Liver (tissue), 3 donors: ENCODE measurements at regions not wholly inside any gene's neighbourhood (a gene's known extent, or its start where the extent isn't known, plus 50 kb on each side); places are given as distances from the start of the nearest gene placed in this dataset.

Source experiments
- JUND ChIP-seq, 2 donors: IDR thresholded peaks; 2 replicates each; pipeline ENCODE4 v1.6.1; 2016; ENCODE audit warnings: antibody characterized with exemption in 2 of 2
- YY1 ChIP-seq: IDR thresholded peaks from 2 replicates; pipeline ENCODE4 v1.6.1; 2016; ENCODE audit warnings: antibody characterized with exemption, mild to moderate bottlenecking
- TF ChIP-seq, protein P1 (sequence below): fragments of 150-350 bp; IDR thresholded peaks from 2 replicates; pipeline ENCODE4 v1.5.1; 2017; ENCODE audit warnings: improper control_type of control experiment, low read depth, low read length; ENCODE audit not compliant: missing input control
- TF ChIP-seq, protein P2 (sequence below): IDR thresholded peaks from 2 replicates; pipeline ENCODE4 v1.6.1; 2016; ENCODE audit warnings: antibody characterized with exemption, mild to moderate bottlenecking
- donor health status: healthy.
- donor health status: healthy.

DNA sequence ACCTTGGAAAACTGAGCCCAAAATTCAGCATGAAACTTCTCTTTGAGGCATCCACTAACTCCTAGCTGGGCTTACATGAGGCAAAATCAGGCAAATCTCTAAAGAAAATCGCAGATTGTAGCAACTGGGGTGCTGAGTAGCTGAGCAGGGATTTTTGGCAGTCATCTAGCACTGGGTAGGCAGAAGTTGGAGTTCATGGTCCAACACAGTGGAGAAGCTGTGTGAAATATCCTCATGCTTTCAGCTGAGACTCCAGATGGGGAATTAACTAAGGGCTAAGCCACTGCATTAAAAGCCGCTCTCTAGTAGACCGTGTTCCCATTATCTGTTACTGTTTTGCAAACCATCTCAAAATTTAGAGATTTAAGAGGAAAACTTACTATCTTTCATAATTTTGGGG lies 240.1 kb upstream of the PHYHIPL start:
- TF ChIP-seq JUND (IDR thresholded peaks at IDR 0.05) (no peak), YY1 (no peak)
- TF ChIP-seq, protein P1, sequence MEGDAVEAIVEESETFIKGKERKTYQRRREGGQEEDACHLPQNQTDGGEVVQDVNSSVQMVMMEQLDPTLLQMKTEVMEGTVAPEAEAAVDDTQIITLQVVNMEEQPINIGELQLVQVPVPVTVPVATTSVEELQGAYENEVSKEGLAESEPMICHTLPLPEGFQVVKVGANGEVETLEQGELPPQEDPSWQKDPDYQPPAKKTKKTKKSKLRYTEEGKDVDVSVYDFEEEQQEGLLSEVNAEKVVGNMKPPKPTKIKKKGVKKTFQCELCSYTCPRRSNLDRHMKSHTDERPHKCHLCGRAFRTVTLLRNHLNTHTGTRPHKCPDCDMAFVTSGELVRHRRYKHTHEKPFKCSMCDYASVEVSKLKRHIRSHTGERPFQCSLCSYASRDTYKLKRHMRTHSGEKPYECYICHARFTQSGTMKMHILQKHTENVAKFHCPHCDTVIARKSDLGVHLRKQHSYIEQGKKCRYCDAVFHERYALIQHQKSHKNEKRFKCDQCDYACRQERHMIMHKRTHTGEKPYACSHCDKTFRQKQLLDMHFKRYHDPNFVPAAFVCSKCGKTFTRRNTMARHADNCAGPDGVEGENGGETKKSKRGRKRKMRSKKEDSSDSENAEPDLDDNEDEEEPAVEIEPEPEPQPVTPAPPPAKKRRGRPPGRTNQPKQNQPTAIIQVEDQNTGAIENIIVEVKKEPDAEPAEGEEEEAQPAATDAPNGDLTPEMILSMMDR, result no peak
- TF ChIP-seq, protein P2, sequence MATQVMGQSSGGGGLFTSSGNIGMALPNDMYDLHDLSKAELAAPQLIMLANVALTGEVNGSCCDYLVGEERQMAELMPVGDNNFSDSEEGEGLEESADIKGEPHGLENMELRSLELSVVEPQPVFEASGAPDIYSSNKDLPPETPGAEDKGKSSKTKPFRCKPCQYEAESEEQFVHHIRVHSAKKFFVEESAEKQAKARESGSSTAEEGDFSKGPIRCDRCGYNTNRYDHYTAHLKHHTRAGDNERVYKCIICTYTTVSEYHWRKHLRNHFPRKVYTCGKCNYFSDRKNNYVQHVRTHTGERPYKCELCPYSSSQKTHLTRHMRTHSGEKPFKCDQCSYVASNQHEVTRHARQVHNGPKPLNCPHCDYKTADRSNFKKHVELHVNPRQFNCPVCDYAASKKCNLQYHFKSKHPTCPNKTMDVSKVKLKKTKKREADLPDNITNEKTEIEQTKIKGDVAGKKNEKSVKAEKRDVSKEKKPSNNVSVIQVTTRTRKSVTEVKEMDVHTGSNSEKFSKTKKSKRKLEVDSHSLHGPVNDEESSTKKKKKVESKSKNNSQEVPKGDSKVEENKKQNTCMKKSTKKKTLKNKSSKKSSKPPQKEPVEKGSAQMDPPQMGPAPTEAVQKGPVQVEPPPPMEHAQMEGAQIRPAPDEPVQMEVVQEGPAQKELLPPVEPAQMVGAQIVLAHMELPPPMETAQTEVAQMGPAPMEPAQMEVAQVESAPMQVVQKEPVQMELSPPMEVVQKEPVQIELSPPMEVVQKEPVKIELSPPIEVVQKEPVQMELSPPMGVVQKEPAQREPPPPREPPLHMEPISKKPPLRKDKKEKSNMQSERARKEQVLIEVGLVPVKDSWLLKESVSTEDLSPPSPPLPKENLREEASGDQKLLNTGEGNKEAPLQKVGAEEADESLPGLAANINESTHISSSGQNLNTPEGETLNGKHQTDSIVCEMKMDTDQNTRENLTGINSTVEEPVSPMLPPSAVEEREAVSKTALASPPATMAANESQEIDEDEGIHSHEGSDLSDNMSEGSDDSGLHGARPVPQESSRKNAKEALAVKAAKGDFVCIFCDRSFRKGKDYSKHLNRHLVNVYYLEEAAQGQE, result no peak
